PFSK-1 (cell line): ENCODE measurements at regions not wholly inside any gene's neighbourhood (a gene's known extent, or its start where the extent isn't known, plus 50 kb on each side); places are given as distances from the start of the nearest gene placed in this dataset.

Experiments used
- FOXP2 ChIP-seq: optimal IDR thresholded peaks from 2 replicates; pipeline ENCODE3; 2011; ENCODE audit warnings: borderline replicate concordance, control low read depth, inconsistent platforms; ENCODE audit not compliant: insufficient read depth; ENCODE audit errors: extremely low read length, extremely low read depth
- POLR2AphosphoS5 ChIP-seq: IDR thresholded peaks from 2 replicates; pipeline ENCODE4 v1.6.1; 2012; ENCODE audit warnings: low read depth, mild to moderate bottlenecking, control low read depth, low read length, moderate library complexity
- REST ChIP-seq, 2 experiments: IDR thresholded peaks; 2 replicates each; pipeline versions ENCODE4 v1.6.1 to v1.8.0; 2011 to 2012; ENCODE audit warnings: low read depth in 2 of 2, low read length in 2 of 2, control low read depth in 1 of 2, inconsistent platforms in 1 of 2, mild to moderate bottlenecking in 1 of 2, moderate library complexity in 1 of 2; ENCODE audit not compliant: insufficient read depth in 1 of 2
- SIN3A ChIP-seq: IDR thresholded peaks from 2 replicates; pipeline ENCODE4 v1.6.1; 2012; ENCODE audit warnings: mild to moderate bottlenecking, low read length, moderate library complexity, borderline replicate concordance; ENCODE audit not compliant: insufficient read depth
- TAF1 ChIP-seq: IDR thresholded peaks from 2 replicates; pipeline ENCODE4 v1.6.1; 2012; ENCODE audit warnings: low read length, control low read depth, borderline replicate concordance; ENCODE audit not compliant: insufficient read depth

- TF ChIP-seq POLR2AphosphoS5 (no peak), REST (IDR thresholded peaks at IDR 0.05; ENCODE audit: insufficient read depth in 1 of 2, low read depth in 2 of 2, low read length in 2 of 2) (no peak), SIN3A (no peak), TAF1 (no peak), FOXP2 (no peak)
These were observed 446.7 kb upstream of the TENM3 start for GRCh38 chr4:181796502-181796901.
